ENCODE measurements at regions not wholly inside any gene's neighbourhood (a gene's known extent, or its start where the extent isn't known, plus 50 kb on each side); places are given as distances from the start of the nearest gene placed in this dataset.

- no peak for TF ChIP-seq EZH2 (IDR thresholded peaks at IDR 0.05; ENCODE audit: insufficient read depth, poor library complexity, severe bottlenecking)
- no peak for TF ChIP-seq EZH2phosphoT487 (IDR thresholded peaks at IDR 0.05; ENCODE audit: insufficient read depth, low read depth)
Observed at GRCh38 chr5:175261526-175261925, 182.5 kb downstream of the DRD1 start.
